Activated T-helper 17 cell treated with anti-CD3 and anti-CD28 coated beads, Interleukin-2, amount 50 U/mL, for 72 hours (primary cell): ENCODE measurements at regions not wholly inside any gene's neighbourhood (a gene's known extent, or its start where the extent isn't known, plus 50 kb on each side); places are given as distances from the start of the nearest gene placed in this dataset.
A peak's percentile ranks its signal among the peaks of the same experiment; 100 is the strongest.
"Not testable (repeated sequence)": the region's sequence is repeated elsewhere in the genome, so short reads cannot be mapped to it uniquely, and the experiment has no call there.

Source experiments
- ATAC-seq: fragments of 150-1000 bp; cut with Tn5 transposase; replicated peaks from 2 replicates; pipeline ENCODE4 v1.10.0; 2021; ENCODE audit warnings: mild to moderate bottlenecking, moderate library complexity
- H3K27ac Mint-ChIP-seq: one replicate; pipeline ENCODE4 v1.8.0; 2022; ENCODE audit warnings: mixed read lengths
- H3K27me3 Mint-ChIP-seq: one replicate; pipeline ENCODE4 v1.8.0; 2022; ENCODE audit warnings: mixed read lengths
- H3K36me3 Mint-ChIP-seq: one replicate; pipeline ENCODE4 v1.8.0; 2022; ENCODE audit warnings: low read depth, mild to moderate bottlenecking, mixed read lengths
- H3K4me1 Mint-ChIP-seq: one replicate; pipeline ENCODE4 v1.8.0; 2022; ENCODE audit warnings: mixed read lengths
- H3K4me3 Mint-ChIP-seq: one replicate; pipeline ENCODE4 v1.8.0; 2022; ENCODE audit warnings: mild to moderate bottlenecking, mixed read lengths
- H3K9me3 Mint-ChIP-seq: one replicate; pipeline ENCODE4 v1.8.0; 2022; ENCODE audit warnings: mixed read lengths

- H3K27ac Mint-ChIP-seq, H3K4me3 Mint-ChIP-seq, H3K36me3 Mint-ChIP-seq, H3K9me3 Mint-ChIP-seq, H3K27me3 Mint-ChIP-seq, ATAC-seq, H3K4me1 Mint-ChIP-seq: not testable (repeated sequence)
Observed at GRCh38 chr1:117314951-117315350, 52.3 kb upstream of the MAN1A2 start.

- peaks cover 3% of the 10 kb centered on the region for H3K27me3 Mint-ChIP-seq
- H3K4me1 Mint-ChIP-seq: no peaks in the 10 kb centered on the region
- no peaks in the 10 kb centered on the region for H3K9me3 Mint-ChIP-seq
- H3K27ac Mint-ChIP-seq: no peak overlapping the region
- H3K36me3 Mint-ChIP-seq: no peaks in the 10 kb centered on the region
- no peak for ATAC-seq
- no peak overlapping the region for H3K4me3 Mint-ChIP-seq
Observed at GRCh38 chr1:117313555-117313954, 53.7 kb upstream of the MAN1A2 start.

GRCh38 chr1:117312453-117313138, 54.7 kb upstream of the MAN1A2 start:
- no peak for ATAC-seq
- Mint-ChIP-seq H3K27me3 (peaks cover 6% of the 10 kb centered on the region), H3K9me3 (no peaks in the 10 kb centered on the region), H3K27ac (no peak overlapping the region), H3K4me3 (no peak overlapping the region), H3K36me3 (no peaks in the 10 kb centered on the region), H3K4me1 (peaks cover 4% of the 10 kb centered on the region)

GRCh38 chr1:117308311-117308916, 58.8 kb upstream of the MAN1A2 start:
- Mint-ChIP-seq H3K9me3 (no peaks in the 10 kb centered on the region), H3K36me3 (no peaks in the 10 kb centered on the region), H3K27ac (no peak overlapping the region), H3K4me1 (peaks cover 6% of the 10 kb centered on the region), H3K27me3 (peaks cover 7% of the 10 kb centered on the region), H3K4me3 (no peak overlapping the region)
- ATAC-seq: peak; percentile 87

GRCh38 chr1:117301901-117302300, 65.3 kb upstream of the MAN1A2 start:
- H3K9me3 Mint-ChIP-seq: no peaks in the 10 kb centered on the region
- no peak for ATAC-seq
- no peaks in the 10 kb centered on the region for H3K36me3 Mint-ChIP-seq
- H3K4me3 Mint-ChIP-seq: no peak overlapping the region
- H3K4me1 Mint-ChIP-seq: no peaks in the 10 kb centered on the region
- no peak overlapping the region for H3K27ac Mint-ChIP-seq
- no peaks in the 10 kb centered on the region for H3K27me3 Mint-ChIP-seq

GRCh38 chr1:117300183-117300582, 67.1 kb upstream of the MAN1A2 start:
- not testable (repeated sequence) for H3K27me3 Mint-ChIP-seq, H3K4me1 Mint-ChIP-seq, ATAC-seq, H3K9me3 Mint-ChIP-seq, H3K4me3 Mint-ChIP-seq, H3K36me3 Mint-ChIP-seq, H3K27ac Mint-ChIP-seq

- Mint-ChIP-seq H3K27ac (no peak overlapping the region), H3K36me3 (no peaks in the 10 kb centered on the region), H3K4me1 (no peaks in the 10 kb centered on the region), H3K4me3 (no peak overlapping the region), H3K9me3 (no peaks in the 10 kb centered on the region), H3K27me3 (no peaks in the 10 kb centered on the region)
- no peak for ATAC-seq
Observed at GRCh38 chr1:117295001-117295400, 72.2 kb upstream of the MAN1A2 start.

GRCh38 chr1:117290890-117291289, 76.4 kb upstream of the MAN1A2 start:
- Mint-ChIP-seq H3K9me3 (no peaks in the 10 kb centered on the region), H3K4me1 (no peaks in the 10 kb centered on the region), H3K27me3 (peaks cover 9% of the 10 kb centered on the region), H3K27ac (no peak overlapping the region), H3K4me3 (no peak overlapping the region), H3K36me3 (no peaks in the 10 kb centered on the region)
- ATAC-seq: no peak

GRCh38 chr1:117289316-117289870, 77.9 kb upstream of the MAN1A2 start:
- ATAC-seq: no peak
- H3K36me3 Mint-ChIP-seq: no peaks in the 10 kb centered on the region
- H3K4me3 Mint-ChIP-seq: no peak overlapping the region
- no peaks in the 10 kb centered on the region for H3K4me1 Mint-ChIP-seq
- peaks cover 9% of the 10 kb centered on the region for H3K27me3 Mint-ChIP-seq
- no peaks in the 10 kb centered on the region for H3K9me3 Mint-ChIP-seq
- no peak overlapping the region for H3K27ac Mint-ChIP-seq

GRCh38 chr1:117286562-117286961, 75.8 kb upstream of the VTCN1 start:
- H3K9me3 Mint-ChIP-seq: no peaks in the 10 kb centered on the region

GRCh38 chr1:117286145-117286544, 75.4 kb upstream of the VTCN1 start:
- Mint-ChIP-seq H3K4me3 (no peak overlapping the region), H3K9me3 (no peaks in the 10 kb centered on the region), H3K27me3 (peaks cover 9% of the 10 kb centered on the region), H3K4me1 (no peaks in the 10 kb centered on the region), H3K36me3 (no peaks in the 10 kb centered on the region), H3K27ac (no peak overlapping the region)
- no peak for ATAC-seq

More at GRCh38 chr1:117286562-117286961, 75.8 kb upstream of the VTCN1 start:
- peaks cover 9% of the 10 kb centered on the region for H3K27me3 Mint-ChIP-seq
- H3K4me3 Mint-ChIP-seq: no peak overlapping the region
- no peak overlapping the region for H3K27ac Mint-ChIP-seq
- ATAC-seq: no peak
- no peaks in the 10 kb centered on the region for H3K4me1 Mint-ChIP-seq
- no peaks in the 10 kb centered on the region for H3K36me3 Mint-ChIP-seq

GRCh38 chr1:117284399-117285215, 73.9 kb upstream of the VTCN1 start:
- no peaks in the 10 kb centered on the region for H3K4me1 Mint-ChIP-seq
- no peaks in the 10 kb centered on the region for H3K9me3 Mint-ChIP-seq
- H3K36me3 Mint-ChIP-seq: no peaks in the 10 kb centered on the region
- no peak overlapping the region for H3K27ac Mint-ChIP-seq
- H3K4me3 Mint-ChIP-seq: no peak overlapping the region
- ATAC-seq: no peak
- H3K27me3 Mint-ChIP-seq: peaks cover 9% of the 10 kb centered on the region

- H3K27me3 Mint-ChIP-seq: peaks cover under 1% of the 10 kb centered on the region
- no peaks in the 10 kb centered on the region for H3K36me3 Mint-ChIP-seq
- H3K4me1 Mint-ChIP-seq: peaks cover 4% of the 10 kb centered on the region
- no peak overlapping the region for H3K27ac Mint-ChIP-seq
- no peaks in the 10 kb centered on the region for H3K9me3 Mint-ChIP-seq
- ATAC-seq: no peak
- H3K4me3 Mint-ChIP-seq: no peak overlapping the region
Observed at GRCh38 chr1:117278531-117278930, 67.8 kb upstream of the VTCN1 start.

GRCh38 chr1:117275055-117275454, 64.3 kb upstream of the VTCN1 start:
- H3K36me3 Mint-ChIP-seq: no peaks in the 10 kb centered on the region
- peak; percentile 74 for ATAC-seq
- no peak overlapping the region for H3K27ac Mint-ChIP-seq
- H3K27me3 Mint-ChIP-seq: peaks cover 4% of the 10 kb centered on the region
- H3K4me1 Mint-ChIP-seq: peaks cover 4% of the 10 kb centered on the region
- H3K4me3 Mint-ChIP-seq: no peak overlapping the region
- no peaks in the 10 kb centered on the region for H3K9me3 Mint-ChIP-seq

GRCh38 chr1:117271959-117272358, 61.2 kb upstream of the VTCN1 start:
- Mint-ChIP-seq H3K4me1 (peaks cover 4% of the 10 kb centered on the region), H3K27me3 (peaks cover 4% of the 10 kb centered on the region), H3K9me3 (no peaks in the 10 kb centered on the region), H3K27ac (no peak overlapping the region), H3K36me3 (no peaks in the 10 kb centered on the region), H3K4me3 (no peak overlapping the region)
- no peak for ATAC-seq
